ENCODE measurements at regions not wholly inside any gene's neighbourhood (a gene's known extent, or its start where the extent isn't known, plus 50 kb on each side); places are given as distances from the start of the nearest gene placed in this dataset.

DNA sequence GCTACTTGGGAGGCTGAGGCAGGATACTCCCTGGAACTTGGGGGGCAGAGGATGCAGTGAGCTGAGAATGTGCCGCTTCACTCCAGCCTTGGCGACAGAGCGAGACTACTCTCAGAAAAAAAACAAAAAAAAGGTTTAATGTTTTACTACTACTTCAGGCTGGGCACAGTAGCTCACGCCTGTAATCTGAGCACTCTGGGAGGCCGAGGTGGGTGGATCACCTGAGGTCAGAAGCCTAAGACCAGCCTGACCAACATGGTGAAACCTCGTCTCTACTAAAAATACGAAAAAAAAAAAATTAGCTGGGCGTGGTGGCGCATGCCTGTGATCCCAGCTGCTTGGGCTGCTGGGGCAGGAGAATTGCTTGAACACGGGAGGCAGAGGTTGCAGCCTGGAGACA lies 75.7 kb upstream of the ATIC start:
- TF ChIP-seq, protein P1, sequence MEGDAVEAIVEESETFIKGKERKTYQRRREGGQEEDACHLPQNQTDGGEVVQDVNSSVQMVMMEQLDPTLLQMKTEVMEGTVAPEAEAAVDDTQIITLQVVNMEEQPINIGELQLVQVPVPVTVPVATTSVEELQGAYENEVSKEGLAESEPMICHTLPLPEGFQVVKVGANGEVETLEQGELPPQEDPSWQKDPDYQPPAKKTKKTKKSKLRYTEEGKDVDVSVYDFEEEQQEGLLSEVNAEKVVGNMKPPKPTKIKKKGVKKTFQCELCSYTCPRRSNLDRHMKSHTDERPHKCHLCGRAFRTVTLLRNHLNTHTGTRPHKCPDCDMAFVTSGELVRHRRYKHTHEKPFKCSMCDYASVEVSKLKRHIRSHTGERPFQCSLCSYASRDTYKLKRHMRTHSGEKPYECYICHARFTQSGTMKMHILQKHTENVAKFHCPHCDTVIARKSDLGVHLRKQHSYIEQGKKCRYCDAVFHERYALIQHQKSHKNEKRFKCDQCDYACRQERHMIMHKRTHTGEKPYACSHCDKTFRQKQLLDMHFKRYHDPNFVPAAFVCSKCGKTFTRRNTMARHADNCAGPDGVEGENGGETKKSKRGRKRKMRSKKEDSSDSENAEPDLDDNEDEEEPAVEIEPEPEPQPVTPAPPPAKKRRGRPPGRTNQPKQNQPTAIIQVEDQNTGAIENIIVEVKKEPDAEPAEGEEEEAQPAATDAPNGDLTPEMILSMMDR (IDR thresholded peaks at IDR 0.05) = no peak
- TF ChIP-seq POLR2A (IDR thresholded peaks at IDR 0.05) = no peak

All from esophagus squamous epithelium (tissue), 4 donors.